ENCODE measurements at regions not wholly inside any gene's neighbourhood (a gene's known extent, or its start where the extent isn't known, plus 50 kb on each side); places are given as distances from the start of the nearest gene placed in this dataset.

- Histone ChIP-seq H3K9me3 (no peaks in the 10 kb centered on the region), H3K4me3 (peak overlapping the region in 1 of 4 donors; percentile 41), H3K36me3 (peaks cover 0 to 34% (median 7%) of the 10 kb centered on the region in 4 donors), H3K27me3 (no peaks in the 10 kb centered on the region), H3K4me1 (peaks cover 54 to 83% (median 64%) of the 10 kb centered on the region in 4 donors), H3K27ac (peak overlapping the region in 2 of 4 donors; percentile 91 to 94)
- 92 to 96% methylated on average over 11 of the region's 11 CpGs for WGBS, 2 donors
- no peak for ATAC-seq (ENCODE audit: low FRiP score in 2 of 2)
- DNase-seq, result no peak
- no peak for TF ChIP-seq POLR2AphosphoS5 (IDR thresholded peaks at IDR 0.05)
- TF ChIP-seq POLR2A (IDR thresholded peaks at IDR 0.05), result no peak
- TF ChIP-seq CTCF (IDR thresholded peaks at IDR 0.05), result no peak
- TF ChIP-seq EP300 (IDR thresholded peaks at IDR 0.05), result no peak
Observed at GRCh38 chr7:130908345-130909160, 174.5 kb upstream of the KLF14 start.

GRCh38 chr7:130909161-130909836 is 175.3 kb upstream of the KLF14 start:
- Histone ChIP-seq H3K4me3 (peak overlapping the region in 3 of 4 donors; percentile 41 to 52 (median 42)), H3K4me1 (peaks cover 54 to 83% (median 64%) of the 10 kb centered on the region in 4 donors), H3K9me3 (no peaks in the 10 kb centered on the region), H3K36me3 (peaks cover 0 to 34% (median 7%) of the 10 kb centered on the region in 4 donors), H3K27ac (peak overlapping the region in 2 of 4 donors; percentile 91 to 94), H3K27me3 (no peaks in the 10 kb centered on the region)
- ATAC-seq (ENCODE audit: low FRiP score in 2 of 2), result no peak
- WGBS, 2 donors, result 92 to 93% methylated on average over 14 of the region's 14 CpGs
- DNase-seq, result no peak
- no peak for TF ChIP-seq CTCF (IDR thresholded peaks at IDR 0.05)
- no peak for TF ChIP-seq POLR2A (IDR thresholded peaks at IDR 0.05)
- TF ChIP-seq EP300 (IDR thresholded peaks at IDR 0.05), result no peak
- TF ChIP-seq POLR2AphosphoS5 (IDR thresholded peaks at IDR 0.05), result peak in 1 of 2 donors; percentile 10

- peak overlapping the region in 2 of 4 donors; percentile 91 to 94 for H3K27ac ChIP-seq
- TF ChIP-seq POLR2AphosphoS5 (IDR thresholded peaks at IDR 0.05), result peak in 1 of 2 donors; percentile 15
- no peak for TF ChIP-seq POLR2A (IDR thresholded peaks at IDR 0.05)
- no peak for TF ChIP-seq EP300 (IDR thresholded peaks at IDR 0.05)
- TF ChIP-seq CTCF (IDR thresholded peaks at IDR 0.05), result no peak
- peaks cover 54 to 83% (median 65%) of the 10 kb centered on the region in 4 donors for H3K4me1 ChIP-seq
Observed at GRCh38 chr7:130909881-130910672, 176.1 kb upstream of the KLF14 start.

GRCh38 chr7:130910949-130911944 is 177.2 kb upstream of the KLF14 start:
- TF ChIP-seq POLR2A (IDR thresholded peaks at IDR 0.05) (peak in 1 of 4 donors; percentile 36), POLR2AphosphoS5 (IDR thresholded peaks at IDR 0.05) (no peak)
- peaks cover 54 to 86% (median 67%) of the 10 kb centered on the region in 4 donors for H3K4me1 ChIP-seq
- peak in 1 of 2 donors; percentile 9 for ATAC-seq (ENCODE audit: low FRiP score in 2 of 2)

More at GRCh38 chr7:130909881-130910672, 176.1 kb upstream of the KLF14 start:
- ATAC-seq (ENCODE audit: low FRiP score in 2 of 2), result no peak
- Histone ChIP-seq H3K27me3 (no peaks in the 10 kb centered on the region), H3K36me3 (peaks cover 0 to 34% (median 7%) of the 10 kb centered on the region in 4 donors), H3K4me3 (peak overlapping the region in 3 of 4 donors; percentile 41 to 52 (median 42)), H3K9me3 (no peaks in the 10 kb centered on the region)
- no peak for DNase-seq
- 75 to 81% methylated on average over 9 of the region's 9 CpGs for WGBS, 2 donors

More at GRCh38 chr7:130910949-130911944, 177.2 kb upstream of the KLF14 start:
- Histone ChIP-seq H3K27me3 (no peaks in the 10 kb centered on the region), H3K9me3 (no peaks in the 10 kb centered on the region), H3K27ac (peak overlapping the region; percentile 88 to 94 (median 92)), H3K36me3 (peaks cover 0 to 29% (median 2%) of the 10 kb centered on the region in 4 donors), H3K4me3 (peak overlapping the region in 3 of 4 donors; percentile 41 to 52 (median 42))
- WGBS, 2 donors, result 56 to 62% methylated on average over 6 to 7 of the region's 7 CpGs
- no peak for DNase-seq

Data from upper lobe of left lung (tissue), 6 donors.